NT2/D1 (cell line): ENCODE measurements at regions not wholly inside any gene's neighbourhood (a gene's known extent, or its start where the extent isn't known, plus 50 kb on each side); places are given as distances from the start of the nearest gene placed in this dataset.

Source experiments
- SUZ12 ChIP-seq: IDR thresholded peaks from 2 replicates; pipeline ENCODE4 v1.6.1; 2011; ENCODE audit not compliant: insufficient read length, insufficient read depth; ENCODE audit errors: extremely low read depth
- YY1 ChIP-seq: IDR thresholded peaks from 2 replicates; pipeline ENCODE4 v1.6.1; 2011; ENCODE audit not compliant: insufficient read length, insufficient read depth

GRCh38 chr5:135137146-135137915 lies 103.3 kb upstream of the PITX1 start:
- TF ChIP-seq YY1 (no peak), SUZ12 (no peak)
